Left ventricle myocardium inferior (tissue), 1 donor: ENCODE measurements at regions not wholly inside any gene's neighbourhood (a gene's known extent, or its start where the extent isn't known, plus 50 kb on each side); places are given as distances from the start of the nearest gene placed in this dataset.

Experiments
- DNase-seq: peaks from one replicate; pipeline ENCODE4 v3.0.0-alpha.2; 2020
- H3K27ac ChIP-seq: fragments of 200-600 bp; replicated peaks from 2 replicates; pipeline ENCODE4 v1.8.0; 2021
- H3K27me3 ChIP-seq: fragments of 200-600 bp; 2 replicates; pipeline ENCODE4 v1.8.0; 2021; ENCODE audit warnings: low read depth
- H3K36me3 ChIP-seq: fragments of 200-600 bp; 2 replicates; pipeline ENCODE4 v1.8.0; 2021
- H3K4me1 ChIP-seq: fragments of 200-600 bp; 2 replicates; pipeline ENCODE4 v1.8.0; 2021
- H3K4me3 ChIP-seq: fragments of 200-600 bp; 2 replicates; pipeline ENCODE4 v1.8.0; 2021; ENCODE audit warnings: mild to moderate bottlenecking, moderate library complexity
- H3K9me3 ChIP-seq: fragments of 200-600 bp; replicated peaks from 2 replicates; pipeline ENCODE4 v1.8.0; 2021
- intact Hi-C: fragments of 100-400 bp; cut with micrococcal nuclease; formaldehyde crosslinking; loops from one replicate; pipeline ENCODE4 v1.11.0; 2022
- TF ChIP-seq, protein P1 (sequence below): fragments of 200-600 bp; IDR thresholded peaks from 2 replicates; pipeline ENCODE4 v1.8.0; 2021; ENCODE audit warnings: antibody characterized with exemption, mild to moderate bottlenecking, borderline replicate concordance
- donor health status: DM: no; HTN: yes; CAD: no; lungs with severe emphysema.

- peak overlapping the region; percentile 17 for H3K4me3 ChIP-seq
- intact Hi-C loops: no loop called here
- TF ChIP-seq, protein P1, sequence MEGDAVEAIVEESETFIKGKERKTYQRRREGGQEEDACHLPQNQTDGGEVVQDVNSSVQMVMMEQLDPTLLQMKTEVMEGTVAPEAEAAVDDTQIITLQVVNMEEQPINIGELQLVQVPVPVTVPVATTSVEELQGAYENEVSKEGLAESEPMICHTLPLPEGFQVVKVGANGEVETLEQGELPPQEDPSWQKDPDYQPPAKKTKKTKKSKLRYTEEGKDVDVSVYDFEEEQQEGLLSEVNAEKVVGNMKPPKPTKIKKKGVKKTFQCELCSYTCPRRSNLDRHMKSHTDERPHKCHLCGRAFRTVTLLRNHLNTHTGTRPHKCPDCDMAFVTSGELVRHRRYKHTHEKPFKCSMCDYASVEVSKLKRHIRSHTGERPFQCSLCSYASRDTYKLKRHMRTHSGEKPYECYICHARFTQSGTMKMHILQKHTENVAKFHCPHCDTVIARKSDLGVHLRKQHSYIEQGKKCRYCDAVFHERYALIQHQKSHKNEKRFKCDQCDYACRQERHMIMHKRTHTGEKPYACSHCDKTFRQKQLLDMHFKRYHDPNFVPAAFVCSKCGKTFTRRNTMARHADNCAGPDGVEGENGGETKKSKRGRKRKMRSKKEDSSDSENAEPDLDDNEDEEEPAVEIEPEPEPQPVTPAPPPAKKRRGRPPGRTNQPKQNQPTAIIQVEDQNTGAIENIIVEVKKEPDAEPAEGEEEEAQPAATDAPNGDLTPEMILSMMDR: no peak
These were observed 313.9 kb upstream of the TLE4 start for GRCh38 chr9:79257790-79258351.

GRCh38 chr9:79259858-79260257, 311.9 kb upstream of the TLE4 start:
- TF ChIP-seq, protein P1: no peak
- Histone ChIP-seq H3K4me3 (no peak overlapping the region), H3K4me1 (no peaks in the 10 kb centered on the region), H3K27ac (no peak overlapping the region), H3K36me3 (no peaks in the 10 kb centered on the region), H3K27me3 (peaks cover 46% of the 10 kb centered on the region), H3K9me3 (no peaks in the 10 kb centered on the region)
- no peak for DNase-seq
- intact Hi-C loops: no loop called here

More at GRCh38 chr9:79257790-79258351, 313.9 kb upstream of the TLE4 start:
- DNase-seq: no peak
- Histone ChIP-seq H3K27ac (no peak overlapping the region), H3K27me3 (peaks cover 41% of the 10 kb centered on the region), H3K9me3 (no peaks in the 10 kb centered on the region), H3K36me3 (no peaks in the 10 kb centered on the region), H3K4me1 (no peaks in the 10 kb centered on the region)

DNA sequence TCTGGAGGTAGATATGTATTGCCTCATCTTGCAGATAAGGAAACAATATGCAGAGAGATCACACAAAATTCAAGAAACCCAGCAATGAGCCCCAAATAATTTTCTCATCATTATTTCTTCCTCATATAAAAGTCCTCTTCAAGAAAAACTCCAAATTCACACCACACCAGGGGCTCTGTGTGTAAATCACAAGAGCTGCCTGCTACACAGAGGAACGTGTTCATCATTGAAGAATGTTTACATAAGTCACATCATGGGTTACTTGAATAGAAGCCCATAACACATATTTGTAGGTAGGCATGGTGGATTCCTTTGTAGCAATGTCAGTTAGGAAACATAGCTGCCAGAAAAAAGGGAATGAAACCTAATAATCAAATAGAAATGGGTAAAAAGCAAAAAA, 308.1 kb upstream of the TLE4 start:
- Histone ChIP-seq H3K27me3 (peaks cover 13% of the 10 kb centered on the region), H3K4me1 (no peaks in the 10 kb centered on the region), H3K4me3 (no peak overlapping the region), H3K27ac (no peak overlapping the region), H3K36me3 (no peaks in the 10 kb centered on the region), H3K9me3 (no peaks in the 10 kb centered on the region)
- no peak for DNase-seq
- TF ChIP-seq, protein P1: no peak
- intact Hi-C loops: no loop called here

DNA sequence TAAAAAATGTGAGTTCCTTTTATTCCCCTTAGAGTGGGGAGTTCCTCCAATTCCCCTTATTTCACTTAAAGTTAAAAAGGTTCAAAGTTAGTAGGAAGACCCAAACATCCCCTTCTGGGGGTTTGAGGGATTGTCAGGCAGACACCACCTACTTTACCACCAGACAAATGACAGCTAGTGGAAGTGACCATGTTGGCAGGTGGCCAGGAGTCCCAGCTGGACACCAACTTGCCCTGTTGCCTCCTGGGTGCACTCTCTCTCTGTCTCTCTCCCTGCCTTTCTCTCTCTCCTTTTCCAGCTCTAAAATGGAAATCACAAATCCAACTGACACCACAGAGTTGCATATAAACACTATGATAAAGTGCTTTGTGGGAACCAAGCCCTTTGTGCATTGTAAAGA, 307.7 kb upstream of the TLE4 start:
- TF ChIP-seq, protein P1: no peak
- intact Hi-C loops: no loop called here
- H3K4me3 ChIP-seq: no peak overlapping the region
- no peaks in the 10 kb centered on the region for H3K4me1 ChIP-seq
- no peaks in the 10 kb centered on the region for H3K9me3 ChIP-seq
- peaks cover 9% of the 10 kb centered on the region for H3K27me3 ChIP-seq
- H3K27ac ChIP-seq: no peak overlapping the region
- H3K36me3 ChIP-seq: no peaks in the 10 kb centered on the region
- peak; percentile 21 for DNase-seq

DNA sequence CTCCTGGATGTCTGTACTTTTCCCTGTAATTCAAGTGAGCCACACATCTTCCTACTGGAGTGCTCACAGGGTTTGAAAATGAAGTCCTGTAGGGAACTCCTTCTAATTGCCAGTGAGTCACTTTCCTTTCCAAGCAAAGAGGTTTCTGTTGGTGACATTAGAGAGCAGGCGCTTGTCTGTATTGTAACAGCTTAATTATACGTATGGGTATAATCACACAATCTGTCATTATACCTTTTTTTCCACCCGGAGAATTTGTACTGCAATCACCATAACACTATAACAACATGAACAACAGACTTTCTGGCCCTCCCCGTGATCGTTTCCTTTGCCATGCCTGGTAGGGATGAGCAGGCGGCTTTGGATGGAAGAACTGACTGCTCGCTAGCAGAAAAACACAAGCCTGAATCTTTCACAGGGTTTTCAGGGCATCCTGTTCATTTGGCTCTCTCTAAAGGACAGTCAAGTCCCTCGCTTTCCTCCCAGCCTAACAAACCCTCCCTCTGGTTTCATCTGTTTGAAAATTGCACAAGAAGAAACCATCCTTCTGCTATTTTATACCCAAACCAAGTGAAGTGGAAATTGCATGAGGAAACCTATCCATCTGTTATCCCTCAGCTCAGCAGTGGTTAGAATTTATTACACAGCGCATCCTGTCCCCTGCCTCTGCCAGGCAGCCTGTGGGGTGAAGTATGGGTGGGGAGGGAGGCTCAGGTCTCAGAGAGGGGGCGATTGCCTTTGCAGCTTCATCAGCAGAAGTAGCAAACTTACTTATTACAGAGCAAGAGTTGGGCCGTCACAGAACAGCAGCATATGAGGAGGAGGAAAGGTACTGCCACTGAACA, 307.0 kb upstream of the TLE4 start:
- DNase-seq: no peak
- no peaks in the 10 kb centered on the region for H3K36me3 ChIP-seq
- H3K27me3 ChIP-seq: peaks cover 5% of the 10 kb centered on the region
- no peak overlapping the region for H3K27ac ChIP-seq
- intact Hi-C loops: no loop called here
- TF ChIP-seq, protein P1: no peak
- no peaks in the 10 kb centered on the region for H3K4me1 ChIP-seq
- H3K4me3 ChIP-seq: no peak overlapping the region
- H3K9me3 ChIP-seq: no peaks in the 10 kb centered on the region
